HG02943 (cell line): ENCODE measurements at regions not wholly inside any gene's neighbourhood (a gene's known extent, or its start where the extent isn't known, plus 50 kb on each side); places are given as distances from the start of the nearest gene placed in this dataset.

Experiments
- ATAC-seq: cut with Tn5 transposase; IDR thresholded peaks from one replicate; pipeline ENCODE4 v1.9.1; 2021; ENCODE audit warnings: mild to moderate bottlenecking, low read depth, moderate library complexity; ENCODE audit not compliant: unreplicated experiment

DNA sequence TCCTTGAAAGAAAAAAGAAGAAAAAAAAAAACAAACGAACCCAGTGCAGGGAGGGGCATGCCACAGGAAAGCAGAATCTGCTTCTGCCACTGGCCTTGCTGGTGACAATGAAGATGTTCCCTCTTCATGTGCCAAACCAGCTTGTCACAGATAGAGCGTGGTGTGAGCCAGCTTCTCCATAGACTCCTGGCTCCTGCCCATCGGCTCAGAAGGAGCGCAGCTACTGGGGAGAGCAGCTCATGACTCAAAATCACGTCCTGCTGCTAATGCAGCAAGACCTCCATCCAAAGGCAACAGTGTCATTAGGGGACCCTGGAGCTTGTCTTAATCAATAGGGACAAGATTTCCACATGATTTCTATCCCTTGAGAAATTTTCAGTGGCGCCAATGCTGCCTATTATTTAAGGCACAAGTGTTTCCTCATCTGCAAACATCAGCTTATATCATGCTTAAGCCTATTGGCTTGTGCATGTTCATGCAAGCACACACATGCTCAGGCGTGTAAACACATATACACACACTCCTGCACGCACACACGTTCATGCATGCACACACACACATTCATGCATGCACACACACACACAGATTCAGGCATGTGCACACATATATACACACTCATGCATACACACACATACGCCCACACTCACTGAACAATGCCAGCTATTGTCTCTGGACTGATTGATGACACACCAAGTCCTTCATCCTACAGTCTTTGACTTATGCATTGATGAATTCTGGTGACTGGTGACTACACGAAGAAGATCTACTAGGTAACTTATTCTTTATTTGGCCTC, 682.0 kb upstream of the ID2 start:
- no peak for ATAC-seq

DNA sequence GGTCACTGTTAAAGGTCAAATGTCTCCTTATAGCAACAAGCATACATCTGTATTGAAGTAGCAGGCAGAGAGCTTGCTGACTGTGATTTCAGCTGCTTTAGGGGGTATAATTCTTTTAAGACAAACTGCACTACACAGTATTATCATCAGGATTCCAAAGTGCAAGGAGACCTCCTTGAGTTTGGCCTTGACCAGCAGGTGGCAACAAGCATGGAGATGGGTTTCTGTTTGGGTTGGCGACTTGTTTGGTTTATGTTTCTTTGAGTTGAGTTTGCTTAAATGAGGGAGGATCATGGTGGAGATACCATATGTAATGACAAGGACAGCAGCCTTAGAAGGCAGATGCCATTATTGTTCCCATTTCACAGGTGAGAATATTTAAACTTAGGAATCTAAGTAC, 681.0 kb upstream of the ID2 start:
- no peak for ATAC-seq

DNA sequence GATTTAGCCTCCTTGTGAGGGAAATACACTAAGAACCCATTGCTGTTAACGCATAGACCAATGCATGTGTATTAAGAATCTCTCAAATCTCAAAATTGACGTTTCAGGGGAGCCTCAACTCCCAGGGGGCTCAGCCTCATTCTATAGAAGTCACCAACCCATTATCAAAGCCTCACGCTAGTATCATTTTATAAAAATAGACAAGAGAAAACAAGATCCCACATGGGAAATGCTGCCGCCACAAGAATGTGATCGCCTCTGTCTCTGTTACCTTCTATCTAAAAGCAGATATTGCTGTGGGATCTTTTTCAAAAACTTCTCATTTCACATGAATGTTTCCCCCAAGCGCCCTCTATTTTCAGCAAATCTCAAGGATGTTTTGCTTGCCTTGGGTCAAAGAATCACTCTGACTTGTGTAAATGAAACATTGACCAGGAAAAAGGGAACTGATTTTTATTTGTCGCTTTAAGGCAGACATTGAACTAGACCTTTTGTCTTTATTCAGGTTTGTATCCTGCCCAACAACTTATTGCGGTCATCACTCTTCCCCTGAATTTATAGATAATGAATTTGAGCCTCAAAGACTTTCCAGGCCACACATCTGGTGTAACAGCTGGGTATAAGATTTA, 679.0 kb upstream of the ID2 start:
- no peak for ATAC-seq

DNA sequence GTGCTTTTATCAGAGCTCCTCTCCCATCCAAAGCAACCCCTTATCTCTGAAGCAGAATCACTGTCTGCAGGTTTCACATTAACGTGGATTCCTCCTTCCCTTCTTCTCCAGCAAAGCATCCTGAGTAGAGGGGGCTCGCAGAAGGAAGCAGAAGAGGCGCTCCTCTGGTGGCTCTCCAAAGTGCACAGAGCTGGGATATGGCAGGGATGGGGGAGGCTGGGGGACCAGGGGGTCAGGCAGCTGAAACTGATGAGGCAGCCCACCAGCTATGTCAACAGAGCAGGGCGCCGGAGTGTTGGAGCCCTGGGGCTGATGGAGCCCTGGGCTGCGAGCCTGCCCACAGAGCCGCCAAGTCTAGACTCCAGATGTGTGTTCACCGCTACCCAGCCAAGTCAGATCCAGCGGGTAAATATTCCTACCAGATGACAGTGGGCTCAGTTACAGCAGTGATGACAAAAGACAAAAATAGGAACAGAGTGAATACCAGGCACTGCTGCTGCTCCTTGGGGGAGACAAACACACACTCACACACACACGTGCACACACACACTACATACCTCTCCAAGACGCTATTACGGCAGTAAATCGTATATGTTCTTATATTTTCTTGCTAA, 678.3 kb upstream of the ID2 start:
- ATAC-seq: no peak

DNA sequence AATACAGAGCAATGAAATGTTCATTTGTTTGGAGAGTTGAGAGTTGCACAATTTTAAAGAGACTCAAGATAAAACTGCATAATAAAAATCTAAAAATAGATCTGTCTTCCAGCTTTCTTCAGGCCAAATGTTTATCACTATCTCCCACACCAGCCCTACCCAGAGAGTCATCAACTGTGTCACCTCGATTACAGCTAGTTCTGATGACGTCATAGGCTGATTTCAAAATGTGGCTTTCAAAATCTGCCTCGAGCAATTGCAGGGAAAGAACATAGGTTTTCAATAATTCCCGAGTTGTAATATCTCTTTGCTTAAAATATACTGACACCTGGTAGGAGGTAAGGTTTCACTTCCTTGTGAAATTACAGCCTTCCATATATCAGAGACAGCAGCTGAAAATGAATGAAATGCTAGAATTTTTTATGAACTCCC, 677.6 kb upstream of the ID2 start:
- no peak for ATAC-seq

DNA sequence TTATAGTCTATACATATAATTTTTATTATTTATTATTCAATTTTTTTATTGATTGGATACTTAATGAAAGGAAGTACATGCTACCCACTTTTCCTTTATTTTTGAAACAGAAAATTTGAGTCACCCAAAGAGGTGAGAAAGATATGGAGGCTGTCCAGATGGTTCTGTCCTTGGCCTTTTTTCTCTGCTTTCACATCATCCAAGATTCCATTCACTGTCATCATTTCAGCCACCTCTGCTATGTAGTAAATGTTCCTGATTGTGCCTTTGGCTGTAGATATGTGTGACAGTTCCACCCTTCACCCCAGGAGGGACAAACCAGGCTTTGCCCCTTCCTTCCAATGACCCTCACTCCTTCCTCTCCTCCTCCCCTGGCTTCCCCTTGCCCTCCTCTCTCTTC, 675.7 kb upstream of the ID2 start:
- ATAC-seq: no peak

DNA sequence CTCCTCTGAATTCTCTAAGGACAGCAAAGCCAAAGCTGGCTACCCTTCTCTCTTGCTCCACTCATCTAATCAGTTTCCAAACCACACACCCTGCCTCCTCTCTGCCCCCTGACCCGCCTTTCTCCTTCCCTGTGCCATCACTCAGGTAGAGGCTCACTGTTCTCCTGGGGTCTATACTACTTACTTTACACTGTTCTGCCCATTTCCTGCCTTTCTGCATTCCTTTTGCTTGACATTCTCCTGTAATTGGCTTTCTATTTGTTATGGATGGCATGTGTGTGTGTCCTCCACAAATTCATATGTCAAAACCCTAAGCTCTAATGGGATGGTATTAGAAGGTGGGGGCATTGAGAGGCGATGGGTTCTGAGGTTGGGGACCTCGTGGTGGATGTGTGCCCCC, 675.2 kb upstream of the ID2 start:
- ATAC-seq: no peak

DNA sequence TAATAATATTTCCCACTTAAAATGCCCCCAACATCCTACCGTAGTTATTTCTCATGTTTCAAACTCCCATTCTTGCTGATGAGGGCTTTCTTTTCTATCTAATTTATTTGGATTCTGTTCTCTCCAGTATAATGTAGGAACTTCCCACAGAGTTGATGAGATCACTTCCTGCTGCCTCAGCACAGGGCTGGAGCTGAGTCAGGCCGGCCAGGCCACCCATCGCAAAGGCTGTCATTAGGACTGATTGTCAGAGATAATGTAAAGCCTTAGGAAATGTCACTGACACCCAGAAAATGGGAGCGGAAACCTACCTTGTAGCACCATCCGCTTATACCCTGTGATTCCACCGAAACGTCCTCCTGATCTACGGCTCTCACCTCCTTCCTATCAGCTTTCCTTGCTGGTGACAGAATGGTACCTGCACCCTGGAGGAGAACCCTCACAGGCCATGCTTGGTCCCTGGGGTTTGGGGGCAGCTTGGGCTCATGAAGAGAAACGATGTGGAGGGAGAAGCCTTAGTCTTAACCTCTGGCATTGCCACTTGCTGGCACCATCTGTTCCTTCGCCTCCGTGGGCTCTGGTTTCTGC, 672.8 kb upstream of the ID2 start:
- ATAC-seq: no peak

DNA sequence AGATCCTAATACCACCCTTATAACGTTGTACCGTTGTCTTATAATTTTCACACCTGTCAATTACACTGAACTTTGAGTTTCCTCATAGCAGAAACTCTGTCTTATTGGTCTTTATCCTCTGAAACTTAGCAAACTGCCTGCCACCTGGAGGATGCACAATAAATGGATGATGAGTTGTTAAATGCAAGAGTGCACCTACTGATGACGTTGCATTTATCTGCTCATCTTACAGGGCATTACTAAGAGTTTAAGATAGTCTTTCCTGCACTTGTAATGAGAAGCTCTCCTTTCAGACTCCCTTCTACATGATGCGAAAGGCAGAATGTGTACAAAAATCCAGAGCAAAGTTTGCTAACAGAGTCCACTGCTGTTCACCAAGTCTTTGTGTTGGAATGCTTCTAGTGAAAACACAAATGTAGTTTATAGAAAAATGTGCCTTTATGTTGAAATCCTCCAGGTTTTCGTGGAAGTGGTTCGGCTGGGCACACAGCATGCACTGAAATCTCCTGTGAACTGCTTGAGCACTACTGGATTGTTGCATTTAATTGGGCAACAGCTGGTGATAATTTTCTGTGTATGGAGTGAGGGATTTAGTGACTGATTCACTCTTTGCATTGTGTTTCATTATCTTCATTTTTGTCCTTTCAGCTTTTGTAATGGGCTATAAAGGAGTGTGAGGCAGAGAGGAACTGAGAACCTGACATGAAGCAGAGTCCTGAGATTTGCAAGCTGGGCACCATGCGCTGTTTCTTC, 665.8 kb upstream of the ID2 start:
- ATAC-seq: no peak

DNA sequence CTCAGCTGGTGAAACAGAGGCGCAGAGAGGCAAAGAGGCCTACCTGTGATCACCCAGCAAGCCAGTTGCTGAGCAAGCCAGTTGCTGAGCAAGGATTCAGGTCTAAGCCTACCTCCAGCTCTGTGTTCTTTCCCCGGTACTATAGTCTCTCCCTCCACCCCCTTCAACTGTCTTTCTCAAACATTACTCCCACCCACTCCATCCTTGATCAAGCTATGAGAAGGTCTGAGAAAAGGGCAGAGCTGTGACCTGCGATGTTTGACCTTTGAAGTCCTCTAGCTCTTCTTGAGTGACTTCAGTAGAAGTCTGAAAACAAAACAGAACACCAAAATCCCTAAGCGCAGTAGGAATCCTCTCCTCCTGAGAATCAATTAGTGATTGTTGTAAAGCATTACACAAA, 665.2 kb upstream of the ID2 start:
- no peak for ATAC-seq

DNA sequence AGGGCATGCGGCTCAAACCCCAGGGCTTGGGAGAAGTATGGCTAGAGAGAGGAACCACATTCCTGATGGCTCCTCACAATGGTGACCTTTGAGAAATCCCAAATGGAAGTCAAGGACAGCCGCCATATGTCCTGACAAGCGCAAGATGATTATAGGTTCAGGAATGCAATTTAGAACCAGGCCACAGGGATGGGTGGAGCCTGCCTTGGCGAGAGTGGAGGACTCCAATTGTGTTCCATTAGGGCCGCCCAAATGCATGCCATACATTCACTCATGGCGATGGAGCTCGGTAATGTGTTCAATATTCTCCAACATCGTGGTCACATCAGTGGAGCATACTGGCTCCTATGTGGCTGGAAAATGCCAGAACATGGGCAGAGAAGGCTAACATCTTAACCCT, 662.9 kb upstream of the ID2 start:
- ATAC-seq: no peak

DNA sequence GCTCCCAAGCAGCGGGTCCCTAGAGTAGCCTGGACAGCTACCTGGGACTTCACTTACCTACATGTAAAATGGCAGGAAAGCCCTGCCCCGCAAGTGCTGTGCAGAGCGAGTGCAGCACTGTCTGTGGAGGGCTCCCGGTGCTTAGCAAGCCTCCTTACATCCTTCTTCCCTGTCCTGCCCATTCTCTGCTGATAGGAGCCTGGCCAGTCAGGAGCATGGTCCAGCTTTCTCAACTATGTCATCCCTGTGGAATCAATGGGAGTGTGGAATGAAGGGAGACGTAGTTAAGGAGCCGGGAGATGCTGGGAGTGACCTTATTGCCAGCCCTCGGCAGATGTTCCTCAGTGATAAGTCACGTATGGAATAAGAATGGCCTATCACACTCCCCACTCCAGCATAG, 661.9 kb upstream of the ID2 start:
- ATAC-seq: no peak

DNA sequence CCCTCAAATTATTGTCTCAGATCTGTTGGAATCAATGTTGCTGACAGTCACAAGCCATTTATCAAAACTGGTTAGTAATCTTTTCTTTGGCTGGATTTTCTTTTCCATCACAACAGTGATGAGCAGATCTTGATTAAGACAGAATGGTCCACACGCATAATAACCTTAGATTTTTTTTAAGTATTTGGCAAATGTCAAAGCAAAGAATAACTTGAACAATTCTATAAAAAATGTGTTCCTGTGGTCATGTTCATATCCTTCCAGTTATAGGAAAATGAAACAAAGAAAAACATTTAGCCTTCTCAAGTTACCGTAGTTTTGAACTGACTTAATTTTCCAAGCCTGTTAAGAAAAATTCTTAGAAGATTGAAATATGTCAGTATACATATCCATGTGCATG, 659.9 kb upstream of the ID2 start:
- ATAC-seq: no peak

DNA sequence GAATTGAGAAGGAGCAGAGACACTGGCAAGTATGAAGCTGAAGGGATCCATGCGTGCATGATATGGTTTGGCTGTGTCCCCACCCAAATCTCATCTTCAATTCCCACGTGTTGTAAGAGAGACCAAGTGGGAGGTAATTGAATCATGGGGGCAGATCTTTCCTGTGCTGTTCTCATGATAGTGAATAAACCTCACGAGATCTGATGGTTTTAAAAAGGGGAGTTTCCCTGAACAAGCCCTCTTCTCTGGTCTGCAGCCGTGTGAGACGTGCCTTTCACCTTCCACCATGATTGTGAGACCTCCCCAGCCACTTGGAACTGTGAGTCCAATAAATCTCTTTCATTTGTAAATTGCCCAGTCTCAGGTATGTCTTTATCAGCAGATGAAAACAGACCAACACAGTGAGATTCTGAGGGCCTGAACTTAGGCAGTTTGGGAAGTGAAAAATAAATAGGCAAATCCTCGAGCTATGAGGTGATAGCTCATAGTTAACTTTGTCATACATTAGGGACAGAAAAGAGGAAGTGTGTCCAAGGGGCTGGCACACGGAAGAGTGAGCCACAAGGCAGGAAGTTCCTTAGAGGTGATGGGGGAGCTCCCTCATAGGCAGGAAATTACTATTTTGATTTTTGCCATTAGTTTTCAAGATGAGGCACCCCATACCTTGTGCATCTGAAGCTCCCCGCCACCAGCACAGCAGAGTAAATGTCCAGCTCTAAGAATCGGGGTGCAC, 658.8 kb upstream of the ID2 start:
- no peak for ATAC-seq

DNA sequence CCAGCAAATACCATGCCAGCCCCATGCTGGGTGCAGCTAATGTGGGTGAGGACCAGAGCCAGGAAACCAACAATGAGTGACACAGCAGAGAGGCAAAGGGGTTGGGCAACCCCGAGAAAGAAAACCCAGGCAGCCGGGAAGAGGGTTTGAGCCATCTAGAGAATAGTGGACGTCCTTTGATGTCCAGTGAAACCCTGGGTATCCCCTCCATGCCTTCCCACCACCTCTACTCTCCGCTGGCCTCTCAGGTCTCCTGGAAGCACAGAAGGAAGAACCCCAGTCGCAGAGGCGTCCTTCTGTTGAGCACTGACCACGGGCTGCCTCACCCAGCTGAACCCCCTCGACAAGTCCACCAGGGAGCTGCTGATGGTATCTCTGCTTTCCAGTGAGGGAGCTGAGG, 657.4 kb upstream of the ID2 start:
- no peak for ATAC-seq

DNA sequence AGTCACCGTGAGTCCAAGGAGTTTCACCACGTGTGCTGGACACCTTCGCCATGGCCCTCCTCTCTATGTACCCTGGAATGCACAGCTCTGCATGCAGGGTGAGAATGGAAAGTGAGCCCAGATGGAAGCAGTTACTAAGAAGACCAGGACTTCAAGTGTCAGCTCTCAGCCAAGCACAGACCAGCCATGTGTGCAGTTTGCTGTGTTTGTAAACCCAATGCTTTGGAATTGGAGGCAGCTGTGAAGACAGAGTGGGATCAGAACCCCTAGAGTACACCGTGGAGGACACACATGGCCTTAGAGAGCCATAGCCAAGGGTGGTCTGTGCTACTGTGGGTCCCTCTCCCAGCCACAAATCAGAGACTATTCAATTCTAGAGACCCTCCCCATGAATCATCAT, 655.5 kb upstream of the ID2 start:
- ATAC-seq: no peak

DNA sequence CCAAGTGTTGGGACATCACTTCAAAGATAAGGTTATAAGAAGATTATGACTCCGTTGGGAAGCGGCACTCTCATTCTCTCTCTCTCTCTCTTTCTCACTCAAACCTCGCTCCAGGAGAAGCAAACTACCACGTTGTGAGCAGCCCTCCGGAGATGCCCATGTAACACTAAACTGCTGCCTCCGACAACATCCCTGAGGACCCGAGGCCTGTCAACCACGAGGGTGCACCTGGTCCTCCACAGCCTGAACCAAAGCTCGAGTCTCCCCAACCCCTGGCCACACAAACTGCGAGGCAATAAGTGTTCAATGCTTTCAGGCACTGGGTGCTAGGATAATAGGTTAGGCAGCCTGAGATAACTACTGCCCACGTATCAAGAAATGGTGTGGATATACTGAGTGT, 654.5 kb upstream of the ID2 start:
- ATAC-seq: no peak

DNA sequence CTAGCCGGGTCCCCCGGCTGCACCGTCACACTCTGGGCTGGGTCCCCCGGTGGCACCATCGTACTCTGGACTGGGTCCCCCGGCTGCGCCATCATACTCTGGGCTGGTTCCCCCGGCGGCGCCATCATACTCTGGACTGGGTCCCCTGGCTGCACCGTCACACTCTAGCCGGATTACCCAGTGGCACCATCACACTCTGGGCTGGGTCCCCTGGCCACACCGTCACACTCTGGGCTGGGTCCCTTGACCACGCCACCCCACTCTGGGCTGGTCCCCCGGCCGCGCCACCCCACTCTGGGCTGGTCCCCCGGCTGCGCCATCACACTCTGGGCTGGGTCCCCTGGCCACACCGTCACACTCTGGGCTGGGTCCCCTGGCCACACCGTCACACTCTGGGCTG, 653.8 kb upstream of the ID2 start:
- no peak for ATAC-seq

DNA sequence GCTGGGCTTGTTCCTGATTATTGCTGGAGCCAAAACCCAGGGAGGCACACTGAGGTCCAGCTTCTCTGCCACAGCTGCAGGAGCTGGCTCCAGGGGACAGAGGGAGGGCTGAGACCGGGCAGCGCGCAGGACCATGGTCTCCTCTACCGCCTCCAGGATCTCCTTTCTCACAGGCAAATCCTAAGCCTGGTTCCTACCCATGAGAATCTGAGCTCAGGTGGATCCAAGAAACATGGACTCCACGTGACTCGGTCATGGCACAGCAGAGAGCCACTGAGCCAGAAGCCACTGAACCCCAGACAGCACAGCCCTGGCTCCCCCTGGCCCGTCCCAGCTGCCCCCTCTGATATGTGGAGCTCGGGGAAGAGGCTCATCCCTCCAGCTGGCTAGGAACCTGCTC, 653.4 kb upstream of the ID2 start:
- no peak for ATAC-seq

DNA sequence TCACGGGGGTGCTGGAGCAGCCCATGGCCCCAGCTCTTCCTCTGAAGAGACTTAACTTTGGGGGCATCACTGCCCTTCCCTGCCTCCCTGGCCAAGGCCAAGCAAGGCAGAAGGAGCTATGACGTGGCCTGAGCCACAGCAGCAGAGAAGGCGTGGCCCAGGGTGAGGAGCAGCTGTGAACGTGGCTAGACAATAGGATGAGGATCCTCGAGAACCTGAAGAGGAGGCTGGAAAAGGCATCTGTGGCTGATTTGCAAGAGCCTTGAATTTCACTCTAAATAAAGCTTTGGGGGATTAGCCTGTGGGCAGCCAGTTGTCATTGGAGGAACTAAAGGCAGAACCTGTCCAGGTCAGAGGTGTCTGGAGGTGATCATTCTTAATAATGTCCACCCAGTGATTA, 652.9 kb upstream of the ID2 start:
- ATAC-seq: no peak
